GM23338 (cell line): ENCODE measurements at regions not wholly inside any gene's neighbourhood (a gene's known extent, or its start where the extent isn't known, plus 50 kb on each side); places are given as distances from the start of the nearest gene placed in this dataset.

Experiments
- ATAC-seq: fragments of 200-7000 bp; cut with Tn5 transposase; 3 replicates; pipeline ENCODE4 v1.9.1; 2020
- DNase-seq: peaks from one replicate; pipeline ENCODE4 v3.0.0-alpha.2; 2015; ENCODE audit warnings: low spot score
- H2AFZ ChIP-seq: fragments of 200-600 bp; sonication (generic); 2 replicates; pipeline ENCODE4 v1.8.0; 2016; ENCODE audit warnings: antibody characterized with exemption, mild to moderate bottlenecking, moderate library complexity
- H3F3A ChIP-seq: fragments of 200-600 bp; sonication (generic); replicated peaks from 2 replicates; pipeline ENCODE4 v1.8.0; 2017; ENCODE audit warnings: antibody characterized with exemption, mixed run types, low read depth
- H3K27ac ChIP-seq: fragments of 200-600 bp; sonication (generic); 2 replicates; pipeline ENCODE4 v1.6.1; 2016; ENCODE audit warnings: low read depth
- H3K27me3 ChIP-seq: fragments of 200-600 bp; sonication (generic); 2 replicates; pipeline ENCODE4 v1.8.0; 2016; ENCODE audit warnings: mild to moderate bottlenecking, mixed run types, moderate library complexity; ENCODE audit not compliant: insufficient read depth
- H3K36me3 ChIP-seq: fragments of 200-600 bp; sonication (generic); 2 replicates; pipeline ENCODE4 v1.8.0; 2016; ENCODE audit warnings: mild to moderate bottlenecking; ENCODE audit not compliant: insufficient read depth
- H3K4me1 ChIP-seq: fragments of 200-600 bp; sonication (generic); 2 replicates; pipeline ENCODE4 v1.8.0; 2016; ENCODE audit warnings: mild to moderate bottlenecking, moderate library complexity; ENCODE audit not compliant: insufficient read depth
- H3K4me2 ChIP-seq: fragments of 200-600 bp; sonication (generic); 2 replicates; pipeline ENCODE4 v1.7.1; 2017; ENCODE audit warnings: mixed run types
- H3K4me3 ChIP-seq: fragments of 200-600 bp; sonication (generic); 2 replicates; pipeline ENCODE4 v1.6.1; 2016; ENCODE audit warnings: mixed run types
- H3K79me2 ChIP-seq: fragments of 200-600 bp; sonication (generic); replicated peaks from 2 replicates; pipeline ENCODE4 v1.8.0; 2017; ENCODE audit warnings: mild to moderate bottlenecking; ENCODE audit not compliant: insufficient read depth
- H3K9me2 ChIP-seq: fragments of 200-600 bp; sonication (generic); 2 replicates; pipeline ENCODE4 v1.8.0; 2017; ENCODE audit not compliant: insufficient read depth
- H4K20me1 ChIP-seq: fragments of 200-600 bp; sonication (generic); replicated peaks from 2 replicates; pipeline ENCODE4 v1.8.0; 2017; ENCODE audit warnings: mild to moderate bottlenecking; ENCODE audit not compliant: insufficient read depth
- H3K27ac Mint-ChIP-seq: 2 replicates; pipeline ENCODE4 v1.8.0; 2020; ENCODE audit warnings: inconsistent platforms, mild to moderate bottlenecking, moderate library complexity, mixed read lengths
- H3K27me3 Mint-ChIP-seq: 3 replicates; pipeline ENCODE4 v1.8.0; 2022; ENCODE audit warnings: low read depth, mild to moderate bottlenecking, moderate library complexity, mixed read lengths, inconsistent platforms; ENCODE audit not compliant: insufficient read depth, poor library complexity
- H3K36me3 Mint-ChIP-seq: 3 replicates; pipeline ENCODE4 v1.8.0; 2021; ENCODE audit warnings: low read depth, mild to moderate bottlenecking, inconsistent platforms, moderate library complexity, mixed read lengths
- H3K4me1 Mint-ChIP-seq: 3 replicates; pipeline ENCODE4 v1.8.0; 2020; ENCODE audit warnings: mild to moderate bottlenecking, inconsistent platforms, mixed read lengths
- H3K4me3 Mint-ChIP-seq: 3 replicates; pipeline ENCODE4 v1.8.0; 2021; ENCODE audit warnings: moderate library complexity, mild to moderate bottlenecking, inconsistent platforms, mixed read lengths
- H3K9me3 Mint-ChIP-seq: 3 replicates; pipeline ENCODE4 v1.8.0; 2020; ENCODE audit warnings: moderate library complexity, mild to moderate bottlenecking, inconsistent platforms, mixed read lengths
- ETS1 ChIP-seq: IDR thresholded peaks from 2 replicates; pipeline ENCODE4 v1.6.1; 2016; ENCODE audit warnings: antibody characterized with exemption
- EZH2 ChIP-seq: fragments of 200-600 bp; sonication (generic); IDR thresholded peaks from one replicate; pipeline ENCODE4 v1.8.0; 2017; ENCODE audit warnings: antibody characterized with exemption, mild to moderate bottlenecking, low read depth; ENCODE audit not compliant: unreplicated experiment
- EZH2phosphoT487 ChIP-seq: fragments of 200-600 bp; sonication (generic); IDR thresholded peaks from one replicate; pipeline ENCODE4 v1.8.1; 2018; ENCODE audit warnings: antibody characterized with exemption; ENCODE audit not compliant: unreplicated experiment
- JUNB ChIP-seq: IDR thresholded peaks from one replicate; pipeline ENCODE4 v1.6.1; 2016; ENCODE audit warnings: antibody characterized with exemption; ENCODE audit not compliant: unreplicated experiment
- NANOG ChIP-seq: IDR thresholded peaks from 2 replicates; pipeline ENCODE4 v1.6.1; 2016; ENCODE audit warnings: antibody characterized with exemption, borderline replicate concordance
- POLR2AphosphoS5 ChIP-seq: IDR thresholded peaks from 2 replicates; pipeline ENCODE4 v1.6.1; 2016; ENCODE audit warnings: antibody characterized with exemption, low read depth
- REST ChIP-seq: IDR thresholded peaks from one replicate; pipeline ENCODE4 v1.6.1; 2018; ENCODE audit warnings: antibody characterized with exemption; ENCODE audit not compliant: unreplicated experiment
- STAT1 ChIP-seq: IDR thresholded peaks from one replicate; pipeline ENCODE4 v1.6.1; 2016; ENCODE audit warnings: antibody characterized with exemption; ENCODE audit not compliant: unreplicated experiment
- ZNF114 ChIP-seq: fragments of 250-450 bp; sonication (Bioruptor Pico); IDR thresholded peaks from 2 replicates; pipeline ENCODE4 v1.5.0; 2020; ENCODE audit warnings: mild to moderate bottlenecking, moderate library complexity
- ZNF331 ChIP-seq: fragments of 250-450 bp; sonication (Bioruptor Pico); IDR thresholded peaks from 2 replicates; pipeline ENCODE4 v1.5.0; 2020; ENCODE audit warnings: low read depth, mild to moderate bottlenecking, moderate library complexity
- ZNF462 ChIP-seq: fragments of 250-450 bp; sonication (Bioruptor Pico); IDR thresholded peaks from 2 replicates; pipeline ENCODE4 v1.5.0; 2020; ENCODE audit warnings: mild to moderate bottlenecking, moderate library complexity

GRCh38 chr10:78805176-78805575, 263.6 kb upstream of the ZMIZ1 start:
- Histone ChIP-seq H3K4me3 (no peak overlapping the region), H2AFZ (no peak overlapping the region), H3K27ac (no peak overlapping the region), H3K9me2 (peaks cover 3% of the 10 kb centered on the region; the same call in 1 of the 2 replicates), H3K79me2 (no peaks in the 10 kb centered on the region), H3F3A (no peaks in the 10 kb centered on the region), H3K4me1 (no peaks in the 10 kb centered on the region), H3K36me3 (no peaks in the 10 kb centered on the region), H3K4me2 (no peak overlapping the region), H3K27me3 (no peaks in the 10 kb centered on the region), H4K20me1 (no peaks in the 10 kb centered on the region)
- Mint-ChIP-seq H3K4me1 (peaks cover 4% of the 10 kb centered on the region), H3K4me3 (no peak overlapping the region), H3K9me3 (no peaks in the 10 kb centered on the region; the same call in 2 of the 3 replicates), H3K27ac (no peak overlapping the region), H3K36me3 (no peaks in the 10 kb centered on the region), H3K27me3 (peaks cover 5% of the 10 kb centered on the region)
- DNase-seq (no peak), ATAC-seq (no peak)
- TF ChIP-seq EZH2 (no peak), ZNF114 (CRISPR knock-in tag) (no peak), NANOG (no peak), EZH2phosphoT487 (no peak), JUNB (no peak), ZNF462 (no peak), STAT1 (no peak), REST (no peak), ETS1 (no peak), ZNF331 (no peak), POLR2AphosphoS5 (no peak)
